Left colon (tissue), 2 donors: ENCODE measurements at regions not wholly inside any gene's neighbourhood (a gene's known extent, or its start where the extent isn't known, plus 50 kb on each side); places are given as distances from the start of the nearest gene placed in this dataset.
A peak's percentile ranks its signal among the peaks of the same experiment; 100 is the strongest.
"Not testable (repeated sequence)": the region's sequence is repeated elsewhere in the genome, so short reads cannot be mapped to it uniquely, and the experiment has no call there.

Source experiments
- ATAC-seq: fragments of 200-7000 bp; cut with Tn5 transposase; one replicate; pipeline ENCODE4 v1.9.1; 2020; ENCODE audit warnings: mild to moderate bottlenecking, moderate library complexity
- DNase-seq, 2 donors: peaks; one replicate each; pipeline ENCODE4 v3.0.0-alpha.2; 2020
- intact Hi-C, 2 donors: fragments of 100-400 bp; cut with DNase I in 1 of 2; cut with micrococcal nuclease in 1 of 2; formaldehyde crosslinking; loops; one replicate each; pipeline versions ENCODE4 v1.11.2 to v1.14.0; 2022; cut with DNase I, micrococcal nuclease
- donor health status: DM: no; HTN: no; CAD: no.
- donor health status: DM: yes; HTN: yes; CAD: no.

DNA sequence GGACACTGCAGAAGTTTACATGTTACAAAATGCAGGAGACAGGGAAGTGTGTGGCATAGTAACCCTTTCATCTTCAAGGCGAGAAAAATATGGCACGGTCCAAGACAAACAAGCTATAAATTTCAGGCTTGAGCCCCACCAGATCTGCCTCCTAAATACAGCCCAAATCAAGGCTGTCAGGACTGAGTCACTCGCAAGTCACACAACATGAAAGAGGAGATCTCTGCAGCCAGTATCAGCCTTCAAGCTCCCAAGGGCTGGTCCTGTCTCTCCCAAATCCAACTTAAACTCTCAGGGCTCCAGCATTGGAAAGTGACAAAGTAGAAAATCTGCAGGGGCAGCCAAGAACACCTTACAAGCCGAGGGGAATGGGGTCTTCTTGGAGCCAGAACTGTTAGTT is 106.3 kb upstream of the GATA6 start:
- intact Hi-C loops: no loop called here
- DNase-seq (no peak), ATAC-seq (peak; percentile 17)

DNA sequence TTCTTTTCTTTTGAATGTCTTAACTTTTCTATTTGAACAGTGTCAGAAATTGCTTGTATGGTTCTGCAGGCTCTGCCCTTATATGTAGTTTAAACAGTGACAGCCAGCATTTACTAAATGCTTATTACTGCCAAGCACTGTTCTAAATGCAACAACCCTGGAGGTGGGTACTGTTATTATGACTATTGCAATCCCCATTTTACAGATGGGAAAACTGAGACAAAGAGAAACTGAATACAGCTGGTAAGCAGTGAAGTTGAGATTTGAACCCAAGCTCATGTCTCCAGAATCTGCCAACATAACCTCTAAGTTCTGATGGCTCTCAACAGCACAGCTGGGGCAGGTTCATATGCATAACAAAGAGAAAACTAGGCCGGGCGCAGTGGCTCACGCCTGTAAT is 105.7 kb upstream of the GATA6 start:
- no peak for DNase-seq
- intact Hi-C loops: no loop called here
- no peak for ATAC-seq

DNA sequence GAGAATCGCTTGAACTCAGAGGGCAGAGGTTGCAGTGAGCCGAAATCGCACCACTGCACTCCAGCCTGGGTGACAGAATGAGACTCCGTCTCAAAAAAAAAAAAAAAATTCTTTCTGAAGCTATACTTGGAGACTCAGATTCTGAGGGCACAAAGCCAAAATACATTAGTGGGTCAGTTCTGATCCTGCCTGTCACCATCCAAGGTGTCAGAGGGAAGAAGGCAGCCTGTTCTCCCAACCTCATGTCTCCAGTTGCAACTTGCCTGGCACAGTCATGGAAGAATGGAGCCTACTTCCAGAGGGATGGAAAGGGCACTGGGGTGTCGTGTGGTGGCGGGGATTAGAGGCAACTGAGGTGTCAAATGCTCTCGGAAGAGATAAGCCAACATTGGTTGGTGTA is 104.8 kb upstream of the GATA6 start:
- ATAC-seq (no peak), DNase-seq (no peak)
- intact Hi-C loops: no loop called here

DNA sequence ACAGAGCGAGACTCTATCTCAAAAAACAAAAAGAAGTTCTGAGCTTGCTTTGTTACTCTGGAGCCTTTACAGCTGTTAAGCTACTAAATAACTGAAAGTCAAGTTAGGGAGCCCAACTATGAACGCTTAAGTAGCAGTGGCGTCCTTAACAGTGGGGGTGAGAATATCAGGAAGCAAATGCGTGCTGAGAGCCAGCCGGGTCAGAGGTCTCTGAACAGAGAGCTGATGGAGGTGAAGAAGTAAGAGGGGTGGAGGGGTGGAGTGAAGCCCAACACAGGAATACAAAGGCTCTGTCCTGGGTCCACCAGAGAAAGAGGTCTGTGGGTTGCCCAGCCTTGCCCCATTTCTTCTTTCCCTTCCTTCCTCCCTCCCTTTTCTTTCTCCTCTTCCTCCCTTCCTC is 104.1 kb upstream of the GATA6 start:
- intact Hi-C loops: no loop called here
- DNase-seq: no peak
- ATAC-seq: no peak

DNA sequence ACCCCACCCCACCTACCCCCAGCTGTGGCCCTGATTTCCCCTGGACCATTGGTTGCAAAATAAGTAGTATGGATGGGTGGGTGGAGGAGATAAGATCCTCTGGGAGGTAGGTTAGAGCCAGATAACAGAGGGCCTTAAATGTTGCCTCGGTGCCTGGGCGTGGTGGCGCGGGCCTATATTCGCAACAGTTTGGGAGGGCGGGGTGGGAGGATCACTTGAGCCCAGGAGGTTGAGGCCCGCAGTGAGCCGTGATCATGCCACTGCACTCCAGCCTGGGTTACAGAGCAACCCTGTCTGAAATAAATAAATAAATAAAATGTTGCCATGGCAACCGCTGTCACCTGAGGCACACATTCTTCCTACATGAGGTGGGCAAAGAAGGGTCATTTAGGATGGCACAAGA is 103.3 kb upstream of the GATA6 start:
- no peak for DNase-seq
- intact Hi-C loops: no loop called here

DNA sequence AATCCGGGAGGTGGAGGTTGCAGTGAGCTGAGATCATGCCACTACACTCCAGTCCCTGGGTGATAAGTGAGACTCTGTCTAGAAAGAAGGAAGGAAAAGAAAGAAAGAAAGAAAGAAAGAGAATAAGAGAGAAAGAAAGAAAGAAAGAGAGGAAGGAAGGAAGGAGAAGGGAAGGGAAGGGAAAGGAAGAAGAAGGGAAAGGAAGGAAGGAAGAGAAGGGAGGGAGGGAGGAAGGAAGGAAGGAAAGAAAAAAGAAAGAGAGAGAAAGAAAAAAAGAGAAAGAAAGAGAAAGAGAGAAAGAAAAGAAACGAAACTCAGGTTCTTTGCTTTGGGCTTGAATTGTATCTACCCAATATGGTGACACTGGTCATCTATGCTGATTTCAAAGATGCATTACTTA is 102.3 kb upstream of the GATA6 start:
- intact Hi-C loops: no loop called here
- ATAC-seq (no peak), DNase-seq (no peak)

More for the DNA sequence above, 103.3 kb upstream of the GATA6 start:
- no peak for ATAC-seq

DNA sequence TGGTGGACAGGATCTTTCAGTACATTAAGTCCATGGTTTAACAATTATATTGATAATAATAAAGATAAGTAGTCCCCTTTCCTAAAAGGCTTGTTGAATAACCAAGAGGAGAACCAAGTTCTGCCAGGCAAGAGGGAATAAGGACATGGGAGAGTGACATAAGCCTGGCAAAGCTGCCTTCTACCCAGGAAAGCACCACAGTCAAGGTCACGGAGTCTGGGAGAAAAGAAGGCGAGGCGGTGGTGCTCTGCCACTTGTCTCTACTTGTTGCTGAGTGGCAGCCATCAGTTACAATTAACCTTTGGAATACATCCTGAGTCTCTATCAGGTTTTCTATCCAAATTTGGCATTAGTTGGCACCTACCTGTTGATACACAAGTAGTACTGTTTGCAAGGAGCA is 101.7 kb upstream of the GATA6 start:
- intact Hi-C loops: no loop called here
- ATAC-seq (peak; percentile 75), DNase-seq (no peak)

DNA sequence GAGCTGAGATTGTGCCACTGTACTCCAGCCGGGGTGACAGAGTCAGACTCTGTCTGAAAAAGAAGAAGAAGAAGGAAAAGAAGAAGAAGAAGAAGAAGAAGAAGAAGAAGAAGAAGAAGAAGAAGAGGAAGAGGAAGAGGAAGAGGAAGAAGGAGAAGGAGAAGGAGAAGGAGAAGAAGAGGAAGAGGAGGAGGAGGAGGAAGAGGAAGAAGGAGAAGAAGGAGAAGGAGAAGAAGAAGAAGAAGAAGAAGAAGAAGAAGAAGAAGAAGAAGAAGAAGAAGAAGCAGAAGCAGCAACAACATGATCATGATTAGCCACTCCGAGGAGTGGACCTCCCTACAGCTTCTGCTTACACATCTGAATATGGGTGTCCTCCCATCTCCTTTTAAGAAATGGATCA is 100.6 kb upstream of the GATA6 start:
- DNase-seq, ATAC-seq, intact Hi-C loops: not testable (repeated sequence)

DNA sequence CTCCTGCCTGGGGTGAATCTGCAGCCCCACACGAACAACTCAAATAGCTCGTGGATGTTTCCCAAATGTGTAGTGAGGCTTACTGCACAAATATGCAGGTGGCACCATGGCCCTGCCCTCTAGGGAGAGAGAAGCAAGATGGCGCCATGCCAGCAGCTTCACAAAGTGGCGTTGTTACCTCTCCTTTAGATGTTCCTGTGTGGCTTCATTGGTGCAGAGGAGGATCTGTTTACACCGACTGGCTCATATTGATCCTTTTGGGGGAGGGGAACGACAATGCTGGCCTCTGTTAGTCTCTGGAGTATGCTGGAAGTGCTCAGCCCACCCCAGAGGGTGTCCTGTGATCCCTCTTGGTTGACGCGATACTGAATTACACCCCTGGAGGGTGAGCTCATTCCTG is 99.5 kb upstream of the GATA6 start:
- intact Hi-C loops: no loop called here
- no peak for DNase-seq
- ATAC-seq: no peak

DNA sequence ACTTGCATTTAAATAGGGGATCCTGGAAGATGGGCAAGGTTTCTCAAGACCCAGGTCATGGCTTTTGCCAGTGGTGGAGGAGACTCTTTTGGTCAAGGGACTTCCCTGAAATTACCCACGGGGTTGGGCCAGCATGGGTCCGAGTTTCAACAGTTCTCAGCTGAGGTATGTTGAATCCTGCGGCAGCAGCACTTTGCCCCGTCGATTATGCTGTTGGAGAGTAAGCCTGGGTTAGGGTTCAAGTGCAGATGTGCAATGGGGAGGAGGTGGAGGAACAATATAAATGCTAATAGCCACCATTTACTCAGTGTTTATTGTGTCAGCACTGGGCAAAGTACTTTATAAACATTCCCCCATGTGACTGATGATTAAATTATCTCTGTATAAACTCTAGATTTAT is 96.0 kb upstream of the GATA6 start:
- no peak for ATAC-seq
- intact Hi-C loops: no loop called here
- no peak for DNase-seq

DNA sequence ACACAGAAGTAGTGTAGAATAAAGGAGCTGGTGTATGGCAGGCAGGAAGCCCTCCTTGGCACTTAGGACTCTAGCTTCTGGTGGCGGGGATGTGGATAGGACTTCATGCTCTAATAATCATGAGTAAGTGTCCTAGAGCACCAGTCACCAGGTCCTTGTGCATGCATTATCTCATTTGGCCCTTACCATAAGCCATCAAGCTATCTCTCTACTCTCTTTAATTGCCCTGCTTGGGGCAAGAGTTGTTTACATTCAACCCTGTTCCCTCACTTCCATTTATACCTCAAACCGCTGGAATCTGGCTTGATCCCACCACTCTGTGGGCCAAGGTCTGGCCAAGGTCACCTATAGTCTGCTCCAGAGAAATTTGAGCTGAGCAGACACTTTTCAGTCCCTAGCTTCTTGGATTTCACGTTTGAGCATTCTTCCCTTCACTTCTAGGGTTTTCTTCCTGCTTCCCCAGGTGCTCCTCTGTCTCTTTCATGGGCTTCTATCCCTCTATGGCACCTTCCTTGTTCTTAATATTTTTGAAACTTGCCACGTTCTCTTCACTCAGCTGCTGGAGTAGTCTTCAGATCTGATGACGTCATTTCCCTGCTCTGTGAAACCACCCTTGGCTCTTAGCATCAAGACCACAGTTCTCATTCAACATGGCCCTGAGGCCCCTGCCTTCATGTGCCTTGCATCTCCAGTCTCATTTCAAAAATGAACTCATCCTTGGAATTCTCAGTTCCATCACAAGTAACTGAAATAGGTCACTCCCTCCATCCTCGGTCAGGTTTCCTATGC is 94.9 kb upstream of the GATA6 start:
- ATAC-seq: no peak
- intact Hi-C loops: no loop called here

DNA sequence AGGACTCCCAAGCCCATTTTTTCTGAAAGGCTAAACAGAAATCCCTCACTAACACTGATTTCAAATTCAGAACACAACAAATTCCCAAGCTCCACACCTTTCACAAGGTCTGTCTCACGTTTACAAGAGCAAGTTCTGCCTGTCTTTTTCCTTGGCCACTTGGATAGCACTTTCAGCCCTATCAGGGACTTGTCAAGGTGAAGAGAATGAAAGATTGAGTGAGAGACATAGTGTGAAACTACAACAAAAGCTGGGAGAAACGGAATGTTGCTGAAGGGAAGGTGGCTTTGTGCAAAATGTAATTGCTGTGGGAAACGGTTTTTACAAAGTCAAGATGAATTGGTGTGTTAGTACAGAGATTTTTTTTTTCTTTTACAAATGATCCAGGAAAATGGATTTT is 89.4 kb upstream of the GATA6 start:
- intact Hi-C loops: loop anchor here in 1 of 2 donors (10.0 kb wide), 1 partner anchor 45 kb away; no protein-coding TSS in a partner anchor
- DNase-seq: no peak
- ATAC-seq: no peak

More for the DNA sequence above, 94.9 kb upstream of the GATA6 start:
- no peak for DNase-seq

DNA sequence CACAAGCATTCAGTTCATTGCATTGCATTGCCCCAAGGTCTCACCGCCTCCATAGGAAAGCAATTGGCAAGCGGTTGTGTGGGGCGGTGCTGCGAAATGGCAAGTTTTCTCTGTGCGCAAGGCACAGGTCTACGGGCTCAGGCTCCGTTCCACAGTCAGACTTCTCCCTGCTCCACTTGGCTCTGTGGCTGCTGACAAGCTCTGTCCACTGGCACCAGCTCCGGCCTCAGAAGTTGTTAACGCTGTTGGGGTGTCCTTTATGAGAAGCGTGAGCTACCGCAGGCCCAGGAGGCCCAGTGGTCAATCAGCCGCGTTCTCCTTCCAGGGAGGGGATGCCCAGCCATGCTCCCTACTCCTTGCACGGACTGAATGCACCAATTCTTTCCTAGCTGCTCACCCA is 87.0 kb upstream of the GATA6 start:
- intact Hi-C loops: loop anchor here in 1 of 2 donors (10.0 kb wide), 1 partner anchor 48 kb away; no protein-coding TSS in a partner anchor

DNA sequence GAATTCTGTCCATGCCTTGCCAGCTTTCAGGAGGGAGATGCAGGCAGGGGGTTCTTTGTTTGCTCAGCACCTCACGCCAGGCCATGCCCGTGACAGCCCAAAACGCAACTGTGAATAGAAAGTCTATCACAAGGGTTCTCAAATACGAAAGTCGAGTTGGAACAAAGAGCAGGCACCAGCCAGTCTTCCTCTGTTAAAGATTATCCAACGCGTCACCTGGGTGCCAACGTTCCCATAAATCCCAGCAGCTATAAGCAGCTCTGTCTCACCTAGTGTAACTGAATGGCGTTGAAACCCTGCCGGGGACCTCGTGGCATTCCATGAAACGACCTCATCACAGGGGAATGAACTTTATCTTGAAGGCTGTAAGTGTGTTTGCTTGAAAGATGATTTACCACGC is 84.8 kb upstream of the GATA6 start:
- DNase-seq (peak; percentile 70 to 79), ATAC-seq (peak; percentile 93)
- intact Hi-C loops: loop anchor here in 1 of 2 donors (10.0 kb wide), 1 partner anchor 50 kb away; no protein-coding TSS in a partner anchor

More for the DNA sequence above, 87.0 kb upstream of the GATA6 start:
- DNase-seq (no peak), ATAC-seq (no peak)

DNA sequence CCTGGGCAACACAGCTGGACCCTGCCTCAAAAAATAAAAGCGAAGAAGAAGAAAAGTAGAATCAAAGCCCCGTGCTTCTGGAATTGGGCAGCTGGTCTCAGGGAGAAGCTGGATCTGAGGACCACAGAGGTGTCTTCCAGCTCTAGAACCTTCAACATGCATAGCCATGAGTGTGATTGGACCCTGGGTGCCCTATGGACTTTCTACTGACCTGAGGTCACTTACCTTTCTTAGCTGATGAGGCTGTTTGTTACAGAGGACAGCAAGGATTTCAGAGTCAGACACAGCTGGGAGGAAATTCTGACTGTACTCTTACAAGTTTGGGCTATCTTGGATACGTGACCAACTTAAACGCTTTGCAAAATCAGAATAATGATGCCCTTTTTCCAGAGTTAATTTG is 82.4 kb upstream of the GATA6 start:
- DNase-seq (no peak), ATAC-seq (no peak)
- intact Hi-C loops: loop anchor here in 1 of 2 donors (10.0 kb wide), 1 partner anchor 52 kb away; no protein-coding TSS in a partner anchor

DNA sequence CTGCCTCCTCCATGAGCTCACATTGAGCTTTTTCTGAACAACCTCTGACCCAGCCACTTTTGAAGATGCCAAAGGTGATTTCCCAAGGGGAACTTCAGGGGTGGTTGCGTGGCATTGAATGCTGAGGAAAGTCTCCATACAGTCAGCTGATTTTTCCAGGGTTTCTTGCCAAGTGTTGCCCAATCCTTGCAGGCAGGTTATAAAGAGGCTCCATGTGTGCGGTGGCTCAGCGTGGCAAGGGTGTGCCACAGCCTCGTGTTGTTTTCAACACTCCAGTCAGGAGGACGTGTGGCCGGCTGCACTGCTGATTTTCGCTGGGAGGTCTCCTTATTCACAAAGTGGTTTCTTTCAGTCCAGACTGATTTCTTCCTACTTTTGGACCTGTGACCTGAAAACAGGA is 81.4 kb upstream of the GATA6 start:
- ATAC-seq: peak; percentile 70
- DNase-seq: peak; percentile 58 to 85
- intact Hi-C loops: loop anchor here in 1 of 2 donors (10.0 kb wide), 1 partner anchor 53 kb away; no protein-coding TSS in a partner anchor

DNA sequence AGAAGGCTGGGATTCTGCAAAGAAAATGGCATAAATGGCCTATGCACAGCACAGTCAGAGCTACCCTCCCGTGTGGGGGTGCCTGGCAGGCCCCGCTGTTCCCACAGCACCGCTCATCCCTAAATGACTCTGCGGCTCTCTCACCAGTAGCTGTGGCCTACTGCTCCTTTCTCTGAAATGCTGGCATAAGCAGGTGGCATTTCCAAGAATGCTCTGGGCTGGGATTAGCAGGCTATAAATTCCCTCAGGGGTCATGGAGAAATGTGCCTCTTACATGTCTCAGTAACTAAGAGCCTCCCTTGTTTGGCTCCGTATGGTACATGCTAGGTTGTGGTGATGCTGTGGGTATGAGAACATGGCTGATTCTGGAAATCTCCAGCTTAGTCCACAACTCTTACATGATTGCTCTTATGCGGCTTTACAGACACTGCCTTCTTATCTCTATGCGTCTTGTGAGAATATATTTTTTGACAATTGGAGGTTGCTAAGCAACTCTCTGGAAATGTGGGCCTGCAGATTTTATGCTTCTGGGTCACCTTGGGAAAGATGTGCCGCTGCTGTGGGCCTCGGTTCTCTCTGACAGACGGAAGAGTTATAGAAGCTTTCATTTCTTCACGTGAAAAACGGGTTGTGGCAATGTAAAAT is 80.3 kb upstream of the GATA6 start:
- DNase-seq: no peak
- no peak for ATAC-seq
- intact Hi-C loops: loop anchor here in 1 of 2 donors (10.0 kb wide), 1 partner anchor 54 kb away; no protein-coding TSS in a partner anchor

DNA sequence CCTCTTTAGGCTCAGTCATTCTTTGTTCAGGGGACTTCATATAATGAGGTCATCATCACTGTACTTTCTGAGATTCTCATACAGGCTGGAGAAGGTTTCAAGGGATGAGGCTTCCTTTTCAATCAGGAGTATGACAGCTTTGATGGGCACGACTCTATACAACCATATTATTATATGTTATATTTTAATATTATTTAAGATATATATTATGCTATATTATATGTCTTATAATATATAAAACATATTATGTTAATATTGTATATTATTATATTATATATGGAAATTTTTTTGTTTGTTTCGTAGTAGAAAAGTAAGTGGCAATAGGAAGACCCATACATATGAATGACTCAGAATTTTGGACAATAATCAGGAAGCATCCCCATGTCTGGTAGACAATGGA is 78.0 kb upstream of the GATA6 start:
- intact Hi-C loops: no loop called here
- ATAC-seq: no peak
- DNase-seq: no peak

DNA sequence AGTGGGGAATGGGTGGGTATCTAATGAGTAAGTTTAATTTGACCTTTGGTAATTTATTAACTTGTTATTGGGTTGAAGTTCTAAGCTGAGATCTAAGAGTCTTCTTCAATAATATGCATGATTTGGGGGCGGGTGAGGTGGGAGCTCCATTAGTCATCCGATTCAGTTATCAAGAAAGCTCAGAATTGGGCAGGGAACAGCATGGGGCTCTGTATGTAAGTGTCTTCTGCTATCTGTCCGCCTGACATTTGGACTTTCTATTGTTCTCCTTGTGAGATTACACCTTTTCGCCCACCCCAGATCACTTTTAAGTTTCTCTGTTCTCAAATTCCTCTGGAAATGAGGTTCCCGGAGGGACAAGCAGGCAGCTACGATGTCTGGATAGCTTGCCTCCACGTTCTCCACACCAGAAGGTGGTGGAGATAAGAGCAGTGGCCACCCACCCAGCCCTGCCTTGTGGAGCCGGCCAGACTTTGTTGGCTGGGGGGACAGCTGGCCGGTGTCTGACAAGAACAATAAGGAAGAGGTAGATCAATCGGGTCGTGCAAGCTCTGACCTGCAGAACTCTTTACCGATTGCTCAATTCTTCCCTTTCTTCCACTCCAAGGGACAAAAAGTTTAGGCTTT is 75.5 kb upstream of the GATA6 start:
- intact Hi-C loops: no loop called here
- ATAC-seq (peak; percentile 95), DNase-seq (peak in 1 of 2 donors; percentile 48)

DNA sequence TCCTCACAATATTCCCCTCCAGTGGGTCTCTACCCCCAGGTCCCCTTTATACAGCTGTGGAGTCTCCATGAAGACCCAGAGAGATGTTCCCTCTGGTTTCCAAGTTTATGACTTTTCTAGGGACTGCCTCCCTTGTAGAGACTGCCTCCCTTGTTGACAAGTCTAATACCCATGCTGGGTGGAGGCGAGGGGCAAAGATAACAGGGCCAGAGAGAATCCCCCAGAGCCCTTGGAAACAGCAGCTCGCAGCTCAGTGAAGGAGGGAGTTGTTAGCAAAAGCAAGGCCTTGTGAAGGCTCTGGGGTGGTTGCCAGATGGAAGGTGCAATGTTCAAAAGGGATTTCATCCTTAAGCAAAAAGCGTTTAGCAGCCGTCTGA is 75.0 kb upstream of the GATA6 start:
- intact Hi-C loops: no loop called here
- no peak for DNase-seq
- ATAC-seq: peak; percentile 63
